ENCODE measurements at regions not wholly inside any gene's neighbourhood (a gene's known extent, or its start where the extent isn't known, plus 50 kb on each side); places are given as distances from the start of the nearest gene placed in this dataset.

- TF ChIP-seq TAF1 (IDR thresholded peaks at IDR 0.05; ENCODE audit: borderline replicate concordance, low read depth, low read length) = no peak
- TF ChIP-seq, protein P1, sequence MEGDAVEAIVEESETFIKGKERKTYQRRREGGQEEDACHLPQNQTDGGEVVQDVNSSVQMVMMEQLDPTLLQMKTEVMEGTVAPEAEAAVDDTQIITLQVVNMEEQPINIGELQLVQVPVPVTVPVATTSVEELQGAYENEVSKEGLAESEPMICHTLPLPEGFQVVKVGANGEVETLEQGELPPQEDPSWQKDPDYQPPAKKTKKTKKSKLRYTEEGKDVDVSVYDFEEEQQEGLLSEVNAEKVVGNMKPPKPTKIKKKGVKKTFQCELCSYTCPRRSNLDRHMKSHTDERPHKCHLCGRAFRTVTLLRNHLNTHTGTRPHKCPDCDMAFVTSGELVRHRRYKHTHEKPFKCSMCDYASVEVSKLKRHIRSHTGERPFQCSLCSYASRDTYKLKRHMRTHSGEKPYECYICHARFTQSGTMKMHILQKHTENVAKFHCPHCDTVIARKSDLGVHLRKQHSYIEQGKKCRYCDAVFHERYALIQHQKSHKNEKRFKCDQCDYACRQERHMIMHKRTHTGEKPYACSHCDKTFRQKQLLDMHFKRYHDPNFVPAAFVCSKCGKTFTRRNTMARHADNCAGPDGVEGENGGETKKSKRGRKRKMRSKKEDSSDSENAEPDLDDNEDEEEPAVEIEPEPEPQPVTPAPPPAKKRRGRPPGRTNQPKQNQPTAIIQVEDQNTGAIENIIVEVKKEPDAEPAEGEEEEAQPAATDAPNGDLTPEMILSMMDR (IDR thresholded peaks at IDR 0.05) = no peak
- TF ChIP-seq EP300 (IDR thresholded peaks at IDR 0.05; ENCODE audit: borderline replicate concordance in 1 of 2, low read depth in 1 of 2, low read length in 1 of 2) = no peak
- no peak for TF ChIP-seq SIN3A (IDR thresholded peaks at IDR 0.05; ENCODE audit: borderline replicate concordance, low read depth, low read length)
- no peak for TF ChIP-seq JUND (IDR thresholded peaks at IDR 0.05)
- no peak for TF ChIP-seq FOXM1 (IDR thresholded peaks at IDR 0.05; ENCODE audit: low read depth)
- TF ChIP-seq POLR2AphosphoS5 (IDR thresholded peaks at IDR 0.05; ENCODE audit: low read depth, low read length) = no peak
- TF ChIP-seq NFIC (IDR thresholded peaks at IDR 0.05; ENCODE audit: borderline replicate concordance) = no peak
- no peak for TF ChIP-seq YY1 (IDR thresholded peaks at IDR 0.05; ENCODE audit: low read depth)
- TF ChIP-seq, protein P2, sequence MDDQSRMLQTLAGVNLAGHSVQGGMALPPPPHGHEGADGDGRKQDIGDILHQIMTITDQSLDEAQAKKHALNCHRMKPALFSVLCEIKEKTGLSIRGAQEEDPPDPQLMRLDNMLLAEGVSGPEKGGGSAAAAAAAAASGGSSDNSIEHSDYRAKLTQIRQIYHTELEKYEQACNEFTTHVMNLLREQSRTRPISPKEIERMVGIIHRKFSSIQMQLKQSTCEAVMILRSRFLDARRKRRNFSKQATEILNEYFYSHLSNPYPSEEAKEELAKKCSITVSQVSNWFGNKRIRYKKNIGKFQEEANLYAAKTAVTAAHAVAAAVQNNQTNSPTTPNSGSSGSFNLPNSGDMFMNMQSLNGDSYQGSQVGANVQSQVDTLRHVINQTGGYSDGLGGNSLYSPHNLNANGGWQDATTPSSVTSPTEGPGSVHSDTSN (IDR thresholded peaks at IDR 0.05) = no peak
- no peak for TF ChIP-seq GABPA (IDR thresholded peaks at IDR 0.05; ENCODE audit: low read depth)
- TF ChIP-seq FOXJ3 (CRISPR knock-in tag; IDR thresholded peaks at IDR 0.05) = no peak
- no peak for TF ChIP-seq GATA2 (CRISPR knock-in tag; IDR thresholded peaks at IDR 0.05)
- TF ChIP-seq NRF1 (IDR thresholded peaks at IDR 0.05; ENCODE audit: low read depth, low read length) = no peak
Observed at GRCh38 chr22:44616882-44617655, 84.9 kb upstream of the PRR5 start.
